Hematopoietic multipotent progenitor cell treated with erythropoietin and hydrocortisone succinate and interleukin-3 and kit ligand, for 4 days (in vitro differentiated cells): ENCODE measurements at regions not wholly inside any gene's neighbourhood (a gene's known extent, or its start where the extent isn't known, plus 50 kb on each side); places are given as distances from the start of the nearest gene placed in this dataset.

Source experiments
- DNase-seq: peaks from one replicate; pipeline ENCODE4 v3.0.0-alpha.2; 2015

- DNase-seq = no peak
Measured at GRCh38 chr1:192238421-192238820, 78.4 kb upstream of the RGS21 start.

DNA sequence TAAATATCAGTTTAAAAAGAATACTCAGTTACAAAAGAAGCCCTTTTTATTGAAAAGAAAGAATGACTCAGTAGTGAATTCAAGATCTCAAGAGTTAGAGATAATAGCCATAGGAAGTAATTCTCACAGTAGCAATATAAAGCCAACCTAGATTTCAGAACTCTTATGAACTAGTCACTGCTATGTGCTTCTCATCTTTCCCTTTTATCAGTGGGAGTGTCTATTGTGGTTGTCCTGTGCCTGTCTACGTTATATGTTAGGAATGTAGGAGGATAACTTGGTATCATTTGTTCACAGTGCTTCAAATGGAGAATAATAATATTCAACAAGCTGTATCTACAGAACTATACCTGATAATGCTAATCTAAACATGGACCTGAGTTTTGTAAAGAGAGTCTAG lies 73.1 kb upstream of the RGS21 start:
- no peak for DNase-seq

GRCh38 chr1:192251735-192252134 lies 65.1 kb upstream of the RGS21 start:
- no peak for DNase-seq

- no peak for DNase-seq
Measured at GRCh38 chr1:192252776-192253175, 64.0 kb upstream of the RGS21 start.

- peak; percentile 42 for DNase-seq
Measured at GRCh38 chr1:192256674-192257334, 60.0 kb upstream of the RGS21 start.

- peak; percentile 57 for DNase-seq
Measured at GRCh38 chr1:192260076-192260475, 56.7 kb upstream of the RGS21 start.

DNA sequence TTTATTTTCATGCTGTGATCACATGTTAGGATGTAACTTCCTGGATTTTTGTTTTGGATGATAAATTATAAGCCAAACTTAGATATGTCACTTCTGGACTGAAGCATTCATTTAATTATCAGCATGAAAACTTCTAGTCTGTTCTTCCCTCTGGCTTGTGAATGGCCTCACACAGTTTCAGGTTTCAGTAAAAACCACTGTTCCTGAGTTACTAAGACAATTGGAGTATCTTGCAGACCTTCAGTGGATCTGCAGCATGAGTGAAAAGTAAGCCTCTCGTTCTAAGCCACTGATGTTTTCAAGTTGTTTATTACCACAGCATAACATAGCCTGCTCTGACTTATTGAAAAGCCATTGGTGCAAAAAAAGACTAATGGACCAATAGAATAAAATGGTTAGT lies 55.3 kb upstream of the RGS21 start:
- no peak for DNase-seq

DNA sequence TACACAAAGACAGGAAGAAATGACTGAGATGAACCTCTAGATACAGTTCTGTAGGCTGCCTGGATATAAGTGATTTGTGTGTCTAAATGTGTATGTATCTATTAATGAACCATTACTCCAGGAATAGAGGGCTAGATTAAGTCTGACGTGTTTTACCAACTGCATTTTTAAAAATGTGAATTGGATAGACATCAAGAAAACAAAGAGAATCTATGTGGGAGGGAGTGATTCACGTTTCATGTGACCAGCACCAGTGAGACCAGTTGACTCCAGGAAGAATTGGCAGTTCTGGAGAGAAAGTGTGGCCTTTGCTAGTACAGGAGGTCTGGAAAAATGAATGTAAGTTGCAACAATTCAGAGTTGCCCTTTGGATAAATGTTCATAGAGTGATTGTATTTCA lies 53.4 kb upstream of the RGS21 start:
- DNase-seq = no peak

DNA sequence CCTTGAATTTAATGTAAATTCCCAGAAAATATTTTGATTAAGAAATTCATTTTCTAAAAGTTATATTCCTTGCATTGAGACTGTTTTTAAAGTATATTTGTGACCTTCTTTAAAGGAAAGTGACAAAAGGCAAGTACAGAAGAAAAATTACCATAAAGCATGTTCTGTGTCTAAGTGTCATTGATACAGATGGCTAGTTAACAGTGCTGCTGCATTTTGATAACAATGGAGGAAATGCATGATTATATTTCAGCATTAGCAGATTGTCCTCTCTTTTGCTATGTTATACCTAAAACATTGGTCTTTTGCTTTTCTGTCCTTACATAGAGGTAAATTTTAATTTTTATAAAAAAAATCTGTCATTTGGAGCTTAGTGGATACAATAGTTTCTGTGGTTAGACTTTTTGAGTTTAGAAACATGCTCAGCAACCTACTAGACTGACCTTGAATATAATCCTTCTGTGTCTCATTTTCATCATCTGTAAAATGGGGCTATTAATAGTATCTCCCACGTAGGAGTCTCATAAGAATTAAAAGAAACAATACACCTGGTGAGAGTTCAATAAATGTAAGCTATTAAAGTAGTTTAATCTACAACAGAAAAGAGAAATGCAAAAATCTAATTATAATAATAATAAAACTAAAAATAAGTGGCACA lies 51.1 kb upstream of the RGS21 start:
- DNase-seq = peak; percentile 54

GRCh38 chr1:192266645-192267044 lies 50.1 kb upstream of the RGS21 start:
- peak; percentile 35 for DNase-seq
